DOHH2 (cell line): ENCODE measurements at regions not wholly inside any gene's neighbourhood (a gene's known extent, or its start where the extent isn't known, plus 50 kb on each side); places are given as distances from the start of the nearest gene placed in this dataset.

Experiments used
- CTCF ChIP-seq: fragments of 200-600 bp; sonication (generic); IDR thresholded peaks from one replicate; pipeline ENCODE4 v1.5.1; 2014; ENCODE audit warnings: antibody characterized with exemption, mild to moderate bottlenecking, low read depth, low read length; ENCODE audit not compliant: poor library complexity, severe bottlenecking
- EZH2phosphoT487 ChIP-seq: fragments of 200-600 bp; sonication (generic); IDR thresholded peaks from 2 replicates; pipeline ENCODE4 v1.6.1; 2017; ENCODE audit warnings: borderline replicate concordance, mild to moderate bottlenecking, antibody characterized with exemption, low read length, moderate library complexity, mixed read lengths

DNA sequence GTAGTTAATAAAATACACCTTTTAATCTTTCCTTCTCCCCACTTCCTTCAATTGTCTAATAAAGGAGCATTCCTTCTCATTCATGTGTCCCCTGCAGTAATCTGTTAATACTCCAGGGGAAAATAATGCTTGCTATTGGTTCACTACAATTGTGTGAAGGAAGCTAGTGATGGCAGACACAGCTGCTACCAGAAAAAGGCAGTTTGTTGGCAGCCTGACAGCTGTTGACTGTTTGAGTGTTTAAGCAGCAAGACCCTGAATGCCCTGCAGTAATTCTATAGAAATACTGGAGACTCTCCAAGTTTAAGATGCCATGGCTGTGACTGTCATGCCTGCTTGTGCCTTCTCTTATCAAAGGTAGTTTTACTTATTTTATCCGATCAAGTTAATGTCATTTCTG lies 359.5 kb downstream of the C4orf33 start:
- TF ChIP-seq CTCF (no peak), EZH2phosphoT487 (no peak)
